HCT116 (cell line): ENCODE measurements at regions not wholly inside any gene's neighbourhood (a gene's known extent, or its start where the extent isn't known, plus 50 kb on each side); places are given as distances from the start of the nearest gene placed in this dataset.

Experiments used
- FOSL1 ChIP-seq: IDR thresholded peaks from 2 replicates; pipeline ENCODE4 v1.6.1; 2012; ENCODE audit warnings: low read depth
- JUND ChIP-seq: IDR thresholded peaks from 2 replicates; pipeline ENCODE4 v1.6.1; 2012
- SP1 ChIP-seq: IDR thresholded peaks from 2 replicates; pipeline ENCODE4 v1.6.1; 2012; ENCODE audit warnings: low read depth
- ZNF274 ChIP-seq: fragments of 200-500 bp; sonication (Bioruptor generic); IDR thresholded peaks from 2 replicates; pipeline ENCODE4 v1.6.1; 2014; ENCODE audit warnings: mild to moderate bottlenecking, low read depth, low read length, inconsistent platforms
- TF ChIP-seq, protein P1 (sequence below), 3 experiments: fragments of 200-600 bp in 1 of 3; sonication (generic) in 1 of 3; IDR thresholded peaks in 2 of 3; conservative IDR thresholded peaks in 1 of 3; 2 replicates each; pipeline ENCODE4 v1.5.1; 2012 to 2017; ENCODE audit warnings: low read depth in 2 of 3, low read length in 2 of 3, antibody characterized with exemption in 1 of 3, borderline replicate concordance in 1 of 3, control low read depth in 1 of 3, mild to moderate bottlenecking in 1 of 3, mixed read lengths in 1 of 3, mixed run types in 1 of 3, moderate library complexity in 1 of 3; ENCODE audit not compliant: insufficient read depth in 1 of 3

DNA sequence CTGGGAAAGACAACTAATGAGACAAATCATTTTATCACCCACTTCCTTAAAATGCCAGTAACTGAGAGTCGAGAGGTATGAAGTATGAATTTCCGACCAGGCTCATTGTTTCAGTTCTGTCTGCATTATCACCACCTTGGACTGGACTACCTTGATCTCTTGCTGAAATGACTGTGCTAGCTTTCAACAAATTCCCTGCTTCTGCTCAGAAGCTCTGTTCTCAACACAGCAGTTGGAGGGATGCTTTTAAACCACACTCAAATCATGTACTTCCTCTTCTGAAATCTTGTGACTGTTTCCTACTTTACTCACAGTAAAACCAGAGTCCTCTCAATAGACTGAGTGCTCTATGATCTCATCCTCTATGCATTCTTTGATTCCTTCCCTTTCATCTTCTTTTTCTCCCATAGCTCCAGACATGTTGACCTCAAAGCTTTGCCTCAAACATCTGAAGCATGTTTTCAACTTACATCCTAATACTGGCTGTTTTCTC lies 195.8 kb downstream of the KCNJ2 start:
- TF ChIP-seq, protein P1, sequence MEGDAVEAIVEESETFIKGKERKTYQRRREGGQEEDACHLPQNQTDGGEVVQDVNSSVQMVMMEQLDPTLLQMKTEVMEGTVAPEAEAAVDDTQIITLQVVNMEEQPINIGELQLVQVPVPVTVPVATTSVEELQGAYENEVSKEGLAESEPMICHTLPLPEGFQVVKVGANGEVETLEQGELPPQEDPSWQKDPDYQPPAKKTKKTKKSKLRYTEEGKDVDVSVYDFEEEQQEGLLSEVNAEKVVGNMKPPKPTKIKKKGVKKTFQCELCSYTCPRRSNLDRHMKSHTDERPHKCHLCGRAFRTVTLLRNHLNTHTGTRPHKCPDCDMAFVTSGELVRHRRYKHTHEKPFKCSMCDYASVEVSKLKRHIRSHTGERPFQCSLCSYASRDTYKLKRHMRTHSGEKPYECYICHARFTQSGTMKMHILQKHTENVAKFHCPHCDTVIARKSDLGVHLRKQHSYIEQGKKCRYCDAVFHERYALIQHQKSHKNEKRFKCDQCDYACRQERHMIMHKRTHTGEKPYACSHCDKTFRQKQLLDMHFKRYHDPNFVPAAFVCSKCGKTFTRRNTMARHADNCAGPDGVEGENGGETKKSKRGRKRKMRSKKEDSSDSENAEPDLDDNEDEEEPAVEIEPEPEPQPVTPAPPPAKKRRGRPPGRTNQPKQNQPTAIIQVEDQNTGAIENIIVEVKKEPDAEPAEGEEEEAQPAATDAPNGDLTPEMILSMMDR (IDR thresholded peaks at IDR 0.05 in 2 of 3, conservative IDR thresholded peaks at IDR 0.05 in 1 of 3; ENCODE audit: borderline replicate concordance in 1 of 3, insufficient read depth in 1 of 3, low read depth in 2 of 3, low read length in 2 of 3) = no peak
- TF ChIP-seq FOSL1 (no peak), JUND (no peak), SP1 (no peak), ZNF274 (no peak)
